ENCODE measurements at regions not wholly inside any gene's neighbourhood (a gene's known extent, or its start where the extent isn't known, plus 50 kb on each side); places are given as distances from the start of the nearest gene placed in this dataset.
A peak's percentile ranks its signal among the peaks of the same experiment; 100 is the strongest.

DNA sequence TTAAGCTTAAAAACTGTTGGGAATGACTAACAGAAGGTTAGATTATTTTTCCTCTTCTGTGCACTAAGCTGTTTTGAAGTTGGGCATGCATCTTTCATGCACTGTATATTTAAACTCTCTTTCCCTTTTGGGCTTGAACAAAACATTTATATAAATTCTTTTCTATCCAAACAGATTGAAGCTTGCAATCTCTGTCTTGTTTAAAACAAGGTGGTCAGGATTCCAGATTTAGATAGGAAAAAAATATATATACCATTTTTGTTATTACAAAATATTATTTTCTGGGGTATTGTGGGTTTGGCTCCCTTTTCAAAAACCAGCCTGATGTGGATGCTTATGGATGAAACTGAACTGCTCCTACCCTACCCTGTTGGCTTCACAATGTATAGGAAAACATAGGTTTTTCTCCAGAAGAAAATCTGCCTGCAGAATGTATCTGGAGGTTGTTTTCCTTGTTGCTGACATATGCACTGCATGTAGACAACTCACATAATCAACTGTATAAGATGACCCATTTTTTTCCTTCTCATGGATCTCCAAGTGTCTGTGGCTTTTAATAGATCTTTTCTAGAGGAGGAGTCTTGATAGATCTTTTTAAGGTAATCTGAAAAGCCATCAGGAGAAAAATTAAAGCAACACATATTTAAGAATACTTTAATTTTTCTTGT lies 146.3 kb downstream of the PRL start:
- Histone ChIP-seq H3K18ac (ENCODE audit: low read depth in 1 of 2, low read length in 2 of 2) (no peak overlapping the region), H2AK5ac (ENCODE audit: low read length, severe bottlenecking) (peak overlapping the region; percentile 97), H2BK12ac (ENCODE audit: low read length in 2 of 2) (no peak overlapping the region), H3K4me2 (ENCODE audit: low read length, poor library complexity, severe bottlenecking) (no peak overlapping the region), H2AFZ (ENCODE audit: low read depth, low read length) (no peak overlapping the region), H3K4ac (ENCODE audit: low read depth in 1 of 2, low read length in 2 of 2) (no peak overlapping the region), H3K14ac (ENCODE audit: low read length in 2 of 2) (no peak overlapping the region), H3K9me3 (ENCODE audit: control insufficient read depth, low read length) (no peaks in the 10 kb centered on the region), H3K36me3 (ENCODE audit: control insufficient read depth in 1 of 2, insufficient read depth in 2 of 2, low read depth in 1 of 2, low read length in 2 of 2) (no peaks in the 10 kb centered on the region), H3K9ac (ENCODE audit: low read length) (no peak overlapping the region), H2BK15ac (ENCODE audit: low read depth, poor library complexity, severe bottlenecking) (no peak overlapping the region), H2BK120ac (ENCODE audit: low read depth, low read length) (no peak overlapping the region), H2BK5ac (ENCODE audit: low read depth, low read length, poor library complexity, severe bottlenecking) (peak overlapping the region; percentile 46), H3K27ac (ENCODE audit: low read length, poor library complexity, severe bottlenecking) (peak overlapping the region; percentile 81), H3K4me3 (ENCODE audit: insufficient read depth in 1 of 2, low read depth in 1 of 2, low read length in 2 of 2) (no peak overlapping the region), H3K4me1 (ENCODE audit: control insufficient read depth, insufficient read depth, low read depth, low read length) (peaks cover 17% of the 10 kb centered on the region), H3K27me3 (ENCODE audit: control insufficient read depth in 1 of 2, insufficient read depth in 1 of 2, low read length in 2 of 2) (no peaks in the 10 kb centered on the region), H3K23ac (ENCODE audit: low read length in 2 of 2) (no peak overlapping the region), H4K91ac (ENCODE audit: low read length) (no peak overlapping the region), H4K8ac (ENCODE audit: low read length) (no peak overlapping the region), H3K79me1 (replicated peaks; ENCODE audit: low read length, poor library complexity, severe bottlenecking) (peaks cover 1% of the 10 kb centered on the region)
- DNase-seq = no peak

DNA sequence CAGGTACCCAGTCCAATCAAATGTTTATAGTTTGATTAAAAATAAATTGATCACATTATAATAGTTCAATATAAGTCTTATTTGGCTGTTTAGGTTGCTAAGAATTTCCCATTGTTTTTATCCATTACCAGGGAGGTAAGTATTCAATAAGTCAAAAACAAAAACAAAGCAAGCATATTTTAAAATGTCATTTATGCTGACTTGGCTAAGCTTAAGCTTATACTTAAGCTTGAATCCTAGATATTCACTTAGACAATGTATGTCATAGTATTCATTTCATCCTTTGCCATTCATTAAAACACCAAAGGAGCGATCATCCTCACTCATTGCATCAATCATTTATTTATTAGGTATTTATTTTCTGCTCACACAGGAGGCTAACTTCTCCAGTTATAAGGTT lies 144.9 kb downstream of the PRL start:
- Histone ChIP-seq H3K4me1 (ENCODE audit: control insufficient read depth, insufficient read depth, low read depth, low read length) (peaks cover 10% of the 10 kb centered on the region), H3K4me3 (ENCODE audit: insufficient read depth in 1 of 2, low read depth in 1 of 2, low read length in 2 of 2) (no peak overlapping the region), H3K27me3 (ENCODE audit: control insufficient read depth in 1 of 2, insufficient read depth in 1 of 2, low read length in 2 of 2) (no peaks in the 10 kb centered on the region), H2BK120ac (ENCODE audit: low read depth, low read length) (no peak overlapping the region), H3K23ac (ENCODE audit: low read length in 2 of 2) (no peak overlapping the region), H2BK15ac (ENCODE audit: low read depth, poor library complexity, severe bottlenecking) (no peak overlapping the region), H3K79me1 (replicated peaks; ENCODE audit: low read length, poor library complexity, severe bottlenecking) (no peaks in the 10 kb centered on the region), H3K18ac (ENCODE audit: low read depth in 1 of 2, low read length in 2 of 2) (no peak overlapping the region), H3K36me3 (ENCODE audit: control insufficient read depth in 1 of 2, insufficient read depth in 2 of 2, low read depth in 1 of 2, low read length in 2 of 2) (no peaks in the 10 kb centered on the region), H2BK12ac (ENCODE audit: low read length in 2 of 2) (no peak overlapping the region), H4K8ac (ENCODE audit: low read length) (no peak overlapping the region), H3K4ac (ENCODE audit: low read depth in 1 of 2, low read length in 2 of 2) (no peak overlapping the region), H3K9me3 (ENCODE audit: control insufficient read depth, low read length) (no peaks in the 10 kb centered on the region), H4K91ac (ENCODE audit: low read length) (no peak overlapping the region), H2AFZ (ENCODE audit: low read depth, low read length) (no peak overlapping the region), H3K14ac (ENCODE audit: low read length in 2 of 2) (no peak overlapping the region), H3K9ac (ENCODE audit: low read length) (no peak overlapping the region), H2BK5ac (ENCODE audit: low read depth, low read length, poor library complexity, severe bottlenecking) (no peak overlapping the region), H3K27ac (ENCODE audit: low read length, poor library complexity, severe bottlenecking) (no peak overlapping the region), H3K4me2 (ENCODE audit: low read length, poor library complexity, severe bottlenecking) (no peak overlapping the region), H2AK5ac (ENCODE audit: low read length, severe bottlenecking) (no peak overlapping the region)
- no CpG with 5 or more reads among the region's 1 CpG for WGBS
- no peak for DNase-seq

DNA sequence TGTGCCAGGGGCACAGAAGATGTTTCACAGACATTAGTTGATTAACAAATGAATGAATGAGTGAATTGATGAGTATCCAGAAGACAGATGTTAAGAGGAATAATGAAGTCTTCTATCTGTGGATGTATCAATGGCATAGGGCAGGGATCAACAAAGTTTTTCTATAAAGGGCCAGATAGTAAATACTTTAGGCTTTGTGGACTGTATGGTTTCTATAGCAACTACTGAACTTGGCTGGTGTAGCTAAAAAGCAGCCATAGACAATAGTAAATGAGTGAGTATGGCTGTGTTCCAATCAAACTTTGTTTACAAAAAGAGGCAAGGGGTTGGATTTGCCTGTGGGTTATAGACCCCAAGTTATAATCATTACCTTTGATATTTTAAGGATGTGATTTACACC lies 144.0 kb downstream of the PRL start:
- H2BK15ac ChIP-seq (ENCODE audit: low read depth, poor library complexity, severe bottlenecking) = no peak overlapping the region
- no peak overlapping the region for H3K23ac ChIP-seq (ENCODE audit: low read length in 2 of 2)
- DNase-seq = no peak
- no peak overlapping the region for H3K9ac ChIP-seq (ENCODE audit: low read length)
- H2BK120ac ChIP-seq (ENCODE audit: low read depth, low read length) = no peak overlapping the region
- peaks cover 4% of the 10 kb centered on the region for H3K4me1 ChIP-seq (ENCODE audit: control insufficient read depth, insufficient read depth, low read depth, low read length)
- H4K8ac ChIP-seq (ENCODE audit: low read length) = no peak overlapping the region
- H3K4me3 ChIP-seq (ENCODE audit: insufficient read depth in 1 of 2, low read depth in 1 of 2, low read length in 2 of 2) = no peak overlapping the region
- H3K18ac ChIP-seq (ENCODE audit: low read depth in 1 of 2, low read length in 2 of 2) = no peak overlapping the region
- H3K4me2 ChIP-seq (ENCODE audit: low read length, poor library complexity, severe bottlenecking) = no peak overlapping the region
- H3K14ac ChIP-seq (ENCODE audit: low read length in 2 of 2) = no peak overlapping the region
- no peaks in the 10 kb centered on the region for H3K27me3 ChIP-seq (ENCODE audit: control insufficient read depth in 1 of 2, insufficient read depth in 1 of 2, low read length in 2 of 2)
- H2BK12ac ChIP-seq (ENCODE audit: low read length in 2 of 2) = no peak overlapping the region
- no peak overlapping the region for H4K91ac ChIP-seq (ENCODE audit: low read length)
- H3K36me3 ChIP-seq (ENCODE audit: control insufficient read depth in 1 of 2, insufficient read depth in 2 of 2, low read depth in 1 of 2, low read length in 2 of 2) = no peaks in the 10 kb centered on the region
- H3K9me3 ChIP-seq (ENCODE audit: control insufficient read depth, low read length) = no peaks in the 10 kb centered on the region
- H2BK5ac ChIP-seq (ENCODE audit: low read depth, low read length, poor library complexity, severe bottlenecking) = no peak overlapping the region
- H2AK5ac ChIP-seq (ENCODE audit: low read length, severe bottlenecking) = no peak overlapping the region
- H2AFZ ChIP-seq (ENCODE audit: low read depth, low read length) = no peak overlapping the region
- no peak overlapping the region for H3K4ac ChIP-seq (ENCODE audit: low read depth in 1 of 2, low read length in 2 of 2)
- no peak overlapping the region for H3K27ac ChIP-seq (ENCODE audit: low read length, poor library complexity, severe bottlenecking)
- H3K79me1 ChIP-seq (replicated peaks; ENCODE audit: low read length, poor library complexity, severe bottlenecking) = no peaks in the 10 kb centered on the region

DNA sequence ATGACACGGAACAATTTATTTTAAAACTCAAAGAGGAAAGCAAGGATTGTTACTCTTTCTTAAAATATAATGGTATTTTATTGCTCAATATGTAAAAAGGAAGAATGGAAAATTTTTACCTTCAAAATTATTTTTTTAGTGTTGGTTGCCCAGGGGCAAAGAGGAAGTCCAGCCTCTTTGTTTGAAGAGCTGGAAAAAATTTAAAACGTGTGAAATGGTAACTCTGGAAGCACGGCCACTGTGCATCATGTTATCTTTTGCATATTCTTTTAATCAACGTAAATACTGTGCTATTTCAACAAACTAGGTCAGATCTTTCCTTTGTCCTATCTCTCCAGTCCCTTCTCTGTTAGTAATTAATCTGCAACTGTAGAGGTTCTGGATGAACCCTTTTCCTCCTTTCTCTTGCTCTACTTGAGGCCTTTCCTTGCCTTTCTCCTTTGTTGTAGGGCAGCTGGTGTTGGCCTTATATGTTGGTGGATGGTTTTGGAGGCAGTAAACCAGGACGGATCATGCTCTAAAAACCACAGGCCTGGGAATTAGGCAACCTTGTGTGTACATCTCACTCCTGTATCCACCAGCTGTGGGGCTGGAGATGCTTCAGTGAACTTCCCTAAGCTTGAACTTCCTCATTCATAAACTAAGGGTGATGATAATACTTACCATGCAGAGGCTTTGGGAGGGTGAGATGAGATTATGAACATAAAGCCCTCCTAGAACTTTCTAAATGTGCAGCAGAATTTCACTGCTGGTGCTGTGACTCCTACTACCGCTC lies 143.3 kb downstream of the PRL start:
- Histone ChIP-seq H3K4me2 (ENCODE audit: low read length, poor library complexity, severe bottlenecking) (no peak overlapping the region), H3K27ac (ENCODE audit: low read length, poor library complexity, severe bottlenecking) (peak overlapping the region; percentile 37), H3K79me1 (replicated peaks; ENCODE audit: low read length, poor library complexity, severe bottlenecking) (no peaks in the 10 kb centered on the region), H2BK15ac (ENCODE audit: low read depth, poor library complexity, severe bottlenecking) (no peak overlapping the region), H3K18ac (ENCODE audit: low read depth in 1 of 2, low read length in 2 of 2) (no peak overlapping the region), H3K23ac (ENCODE audit: low read length in 2 of 2) (no peak overlapping the region), H3K14ac (ENCODE audit: low read length in 2 of 2) (no peak overlapping the region), H4K8ac (ENCODE audit: low read length) (no peak overlapping the region), H2BK12ac (ENCODE audit: low read length in 2 of 2) (no peak overlapping the region), H2AK5ac (ENCODE audit: low read length, severe bottlenecking) (no peak overlapping the region), H2BK120ac (ENCODE audit: low read depth, low read length) (no peak overlapping the region), H3K4me3 (ENCODE audit: insufficient read depth in 1 of 2, low read depth in 1 of 2, low read length in 2 of 2) (no peak overlapping the region), H3K4ac (ENCODE audit: low read depth in 1 of 2, low read length in 2 of 2) (no peak overlapping the region), H3K36me3 (ENCODE audit: control insufficient read depth in 1 of 2, insufficient read depth in 2 of 2, low read depth in 1 of 2, low read length in 2 of 2) (no peaks in the 10 kb centered on the region), H2AFZ (ENCODE audit: low read depth, low read length) (no peak overlapping the region), H3K9ac (ENCODE audit: low read length) (no peak overlapping the region), H2BK5ac (ENCODE audit: low read depth, low read length, poor library complexity, severe bottlenecking) (no peak overlapping the region), H3K27me3 (ENCODE audit: control insufficient read depth in 1 of 2, insufficient read depth in 1 of 2, low read length in 2 of 2) (no peaks in the 10 kb centered on the region), H3K4me1 (ENCODE audit: control insufficient read depth, insufficient read depth, low read depth, low read length) (peaks cover 3% of the 10 kb centered on the region), H4K91ac (ENCODE audit: low read length) (no peak overlapping the region), H3K9me3 (ENCODE audit: control insufficient read depth, low read length) (no peaks in the 10 kb centered on the region)
- 88% methylated on average over 3 of the region's 6 CpGs for WGBS
- DNase-seq = peak; percentile 30

Measured in mesenchymal stem cell (in vitro differentiated cells and primary cell).